Prostate gland (tissue), 2 donors: ENCODE measurements at regions not wholly inside any gene's neighbourhood (a gene's known extent, or its start where the extent isn't known, plus 50 kb on each side); places are given as distances from the start of the nearest gene placed in this dataset.

Experiments
- CTCF ChIP-seq, 4 experiments: fragments of 200-600 bp in 2 of 4; fragments of 450-650 bp in 2 of 4; sonication (generic) in 2 of 4; IDR thresholded peaks; 1 replicate in 3 of 4; 2 replicates in 1 of 4; pipeline ENCODE4 v1.5.1; 2016 to 2019; ENCODE audit warnings: antibody characterized with exemption in 4 of 4, mild to moderate bottlenecking in 2 of 4, moderate library complexity in 2 of 4
- POLR2A ChIP-seq: fragments of 450-650 bp; IDR thresholded peaks from one replicate; pipeline ENCODE4 v1.6.1; 2016; ENCODE audit warnings: antibody characterized with exemption, mild to moderate bottlenecking

DNA sequence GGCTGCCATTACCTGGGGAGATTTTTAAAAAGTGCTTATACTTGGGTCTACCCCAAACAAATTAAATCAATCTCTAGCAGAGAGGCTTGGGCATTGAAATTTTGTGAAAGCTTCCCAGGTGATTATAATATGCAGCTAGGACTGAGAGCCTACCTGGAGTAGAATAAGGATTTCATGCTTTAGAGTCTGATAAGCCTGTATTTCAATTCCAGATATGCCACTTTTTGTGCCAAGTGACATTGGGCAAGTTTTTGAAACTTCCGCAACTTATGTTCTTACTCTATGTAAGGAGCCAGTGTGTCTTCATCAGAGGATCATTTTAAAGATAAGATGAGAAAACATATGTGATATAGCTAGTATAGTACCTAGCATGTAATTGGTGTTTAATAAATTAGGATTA is 159.8 kb upstream of the LRIG3 start:
- TF ChIP-seq CTCF (IDR thresholded peaks at IDR 0.05) (no peak), POLR2A (no peak)
